DND-41 (cell line): ENCODE measurements at regions not wholly inside any gene's neighbourhood (a gene's known extent, or its start where the extent isn't known, plus 50 kb on each side); places are given as distances from the start of the nearest gene placed in this dataset.

Experiments used
- ATAC-seq: fragments of 200-7000 bp; cut with Tn5 transposase; 3 replicates; pipeline ENCODE4 v1.9.1; 2021; ENCODE audit warnings: low read depth; ENCODE audit not compliant: insufficient read depth
- DNase-seq: peaks from one replicate; pipeline ENCODE4 v3.0.0-alpha.2; 2020
- H2AFZ ChIP-seq: 2 replicates; pipeline ENCODE4 v1.6.0; 2012; ENCODE audit warnings: low read depth, low read length
- H3K27ac ChIP-seq: 2 replicates; pipeline ENCODE4 v1.5.1; 2012; ENCODE audit warnings: low read length, inconsistent platforms
- H3K27me3 ChIP-seq: fragments of 200-600 bp; sonication (generic); 2 replicates; pipeline ENCODE4 v1.6.0; 2012; ENCODE audit warnings: low read length, mild to moderate bottlenecking, inconsistent platforms; ENCODE audit not compliant: insufficient read depth, poor library complexity
- H3K36me3 ChIP-seq: 2 replicates; pipeline ENCODE4 v1.5.1; 2012; ENCODE audit warnings: low read length, inconsistent platforms; ENCODE audit not compliant: insufficient read depth
- H3K4me1 ChIP-seq: 2 replicates; pipeline ENCODE4 v1.5.1; 2012; ENCODE audit warnings: mild to moderate bottlenecking, low read length; ENCODE audit not compliant: insufficient read depth
- H3K4me2 ChIP-seq: 2 replicates; pipeline ENCODE4 v1.6.0; 2012; ENCODE audit warnings: mild to moderate bottlenecking, moderate library complexity, low read length, inconsistent platforms; ENCODE audit not compliant: insufficient read depth
- H3K4me3 ChIP-seq, 2 experiments: fragments of 200-600 bp in 1 of 2; shearing (Covaris generic) in 1 of 2; 2 replicates each; pipeline ENCODE4 v1.5.1; 2012 to 2016; ENCODE audit warnings: inconsistent platforms in 2 of 2, low read length in 2 of 2, mild to moderate bottlenecking in 2 of 2, low read depth in 1 of 2, moderate library complexity in 1 of 2
- H3K79me2 ChIP-seq: 2 replicates; pipeline ENCODE4 v1.6.0; 2012; ENCODE audit warnings: low read length, inconsistent platforms; ENCODE audit not compliant: insufficient read depth
- H3K9ac ChIP-seq: 2 replicates; pipeline ENCODE4 v1.6.0; 2012; ENCODE audit warnings: low read depth, mild to moderate bottlenecking, inconsistent platforms, low read length, moderate library complexity
- H3K9me3 ChIP-seq: 2 replicates; pipeline ENCODE4 v1.5.1; 2012; ENCODE audit warnings: low read length, moderate library complexity, mild to moderate bottlenecking, inconsistent platforms; ENCODE audit not compliant: insufficient read depth, severe bottlenecking
- H4K20me1 ChIP-seq: 2 replicates; pipeline ENCODE4 v1.6.0; 2012; ENCODE audit warnings: low read length; ENCODE audit not compliant: insufficient read depth
- CTCF ChIP-seq: IDR thresholded peaks from 2 replicates; pipeline ENCODE4 v1.5.1; 2012; ENCODE audit warnings: borderline replicate concordance, low read length, moderate library complexity, mild to moderate bottlenecking; ENCODE audit not compliant: poor library complexity, severe bottlenecking; ENCODE audit errors: extremely low read depth
- EZH2 ChIP-seq: IDR thresholded peaks from 3 replicates; pipeline ENCODE4 v1.6.1; 2012; ENCODE audit warnings: borderline replicate concordance, low read depth, mild to moderate bottlenecking, moderate library complexity, low read length, inconsistent platforms; ENCODE audit not compliant: severe bottlenecking

DNA sequence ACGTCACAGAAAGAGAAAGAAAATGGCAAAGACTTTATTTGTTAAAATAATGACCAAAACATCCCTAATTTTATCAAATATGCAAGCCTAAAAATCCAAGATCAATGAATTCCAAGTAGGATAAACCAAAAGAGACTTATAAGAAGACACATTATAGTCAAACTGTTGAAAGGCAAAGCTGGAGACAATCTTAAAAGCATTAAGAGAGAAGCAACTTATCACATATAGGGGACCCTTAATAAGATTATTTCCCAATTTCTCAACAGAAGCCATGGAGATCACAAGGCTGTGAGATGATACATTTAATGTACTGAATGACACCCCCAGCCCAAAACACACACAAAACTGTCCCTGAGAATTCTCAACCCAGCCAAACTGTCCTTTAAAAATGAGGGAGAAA, 228.7 kb downstream of the COG6 start:
- Histone ChIP-seq H3K36me3 (no peaks in the 10 kb centered on the region), H4K20me1 (no peaks in the 10 kb centered on the region)
- TF ChIP-seq EZH2 (no peak), CTCF (no peak)

GRCh38 chr13:39886336-39886735, 230.9 kb downstream of the COG6 start:
- no peaks in the 10 kb centered on the region for H3K79me2 ChIP-seq
- H3K27me3 ChIP-seq, result no peaks in the 10 kb centered on the region
- H3K27ac ChIP-seq, result no peak overlapping the region
- no peak overlapping the region for H2AFZ ChIP-seq
- H3K9ac ChIP-seq, result no peak overlapping the region
- DNase-seq (no peak), ATAC-seq (no peak)
- no peak overlapping the region for H3K4me3 ChIP-seq
- H3K9me3 ChIP-seq, result peaks cover 5% of the 10 kb centered on the region
- TF ChIP-seq EZH2, result no peak
- no peak for TF ChIP-seq CTCF
- H4K20me1 ChIP-seq, result no peaks in the 10 kb centered on the region
- no peaks in the 10 kb centered on the region for H3K36me3 ChIP-seq
- no peak overlapping the region for H3K4me2 ChIP-seq
- no peaks in the 10 kb centered on the region for H3K4me1 ChIP-seq

More for the DNA sequence above, 228.7 kb downstream of the COG6 start:
- Histone ChIP-seq H3K27ac (no peak overlapping the region), H3K4me1 (no peaks in the 10 kb centered on the region), H3K4me3 (no peak overlapping the region), H3K9ac (no peak overlapping the region), H3K27me3 (no peaks in the 10 kb centered on the region), H2AFZ (no peak overlapping the region), H3K79me2 (no peaks in the 10 kb centered on the region), H3K4me2 (no peak overlapping the region), H3K9me3 (peaks cover 5% of the 10 kb centered on the region)
- ATAC-seq (no peak), DNase-seq (no peak)

GRCh38 chr13:39887387-39887786, 231.9 kb downstream of the COG6 start:
- H4K20me1 ChIP-seq, result no peaks in the 10 kb centered on the region
- no peak overlapping the region for H2AFZ ChIP-seq
- H3K4me2 ChIP-seq, result no peak overlapping the region
- H3K79me2 ChIP-seq, result no peaks in the 10 kb centered on the region
- H3K27ac ChIP-seq, result no peak overlapping the region
- peaks cover 5% of the 10 kb centered on the region for H3K9me3 ChIP-seq
- no peak for TF ChIP-seq EZH2
- TF ChIP-seq CTCF, result no peak
- H3K9ac ChIP-seq, result no peak overlapping the region
- no peaks in the 10 kb centered on the region for H3K36me3 ChIP-seq
- DNase-seq (no peak), ATAC-seq (no peak)
- H3K4me3 ChIP-seq, result no peak overlapping the region
- no peaks in the 10 kb centered on the region for H3K4me1 ChIP-seq
- no peaks in the 10 kb centered on the region for H3K27me3 ChIP-seq
